AG10803 (cell line): ENCODE measurements at regions not wholly inside any gene's neighbourhood (a gene's known extent, or its start where the extent isn't known, plus 50 kb on each side); places are given as distances from the start of the nearest gene placed in this dataset.

ENCODE experiments used
- DNase-seq: peaks from one replicate; pipeline ENCODE4 v3.0.0; 2010; ENCODE audit warnings: low read depth
- H3K4me3 ChIP-seq: 2 replicates; pipeline ENCODE4 v1.5.1; 2011; ENCODE audit warnings: mild to moderate bottlenecking, low read length, control low read depth
- TF ChIP-seq, protein P1 (sequence below): conservative IDR thresholded peaks from 2 replicates; pipeline ENCODE4 v1.5.1; 2011; ENCODE audit warnings: mild to moderate bottlenecking, low read length, control low read depth, inconsistent platforms

DNA sequence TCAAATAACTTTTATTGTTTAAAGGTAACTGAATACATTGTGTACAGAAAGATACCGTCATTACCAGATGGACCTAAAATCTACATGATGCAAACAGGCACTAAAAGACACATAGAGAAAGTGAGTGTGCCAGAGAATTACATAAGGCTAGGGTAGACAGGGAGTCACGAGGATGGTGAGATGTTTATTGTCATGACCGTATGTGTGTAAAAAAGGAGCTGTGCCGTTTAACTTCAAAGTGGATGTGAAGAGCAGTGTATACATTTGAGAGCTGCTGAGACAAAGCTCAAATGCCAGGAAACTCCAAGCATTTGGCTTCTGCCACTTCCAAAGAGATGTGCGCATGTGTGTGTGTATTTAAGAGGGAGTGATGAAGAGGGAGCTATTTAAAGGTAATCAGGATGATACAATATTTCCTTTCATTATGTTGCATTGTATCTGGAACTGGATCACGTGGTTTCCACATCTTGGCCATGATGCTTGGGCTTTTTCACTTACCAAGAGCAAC lies 51.4 kb upstream of the IGF1R start:
- no peak for DNase-seq
- TF ChIP-seq, protein P1, sequence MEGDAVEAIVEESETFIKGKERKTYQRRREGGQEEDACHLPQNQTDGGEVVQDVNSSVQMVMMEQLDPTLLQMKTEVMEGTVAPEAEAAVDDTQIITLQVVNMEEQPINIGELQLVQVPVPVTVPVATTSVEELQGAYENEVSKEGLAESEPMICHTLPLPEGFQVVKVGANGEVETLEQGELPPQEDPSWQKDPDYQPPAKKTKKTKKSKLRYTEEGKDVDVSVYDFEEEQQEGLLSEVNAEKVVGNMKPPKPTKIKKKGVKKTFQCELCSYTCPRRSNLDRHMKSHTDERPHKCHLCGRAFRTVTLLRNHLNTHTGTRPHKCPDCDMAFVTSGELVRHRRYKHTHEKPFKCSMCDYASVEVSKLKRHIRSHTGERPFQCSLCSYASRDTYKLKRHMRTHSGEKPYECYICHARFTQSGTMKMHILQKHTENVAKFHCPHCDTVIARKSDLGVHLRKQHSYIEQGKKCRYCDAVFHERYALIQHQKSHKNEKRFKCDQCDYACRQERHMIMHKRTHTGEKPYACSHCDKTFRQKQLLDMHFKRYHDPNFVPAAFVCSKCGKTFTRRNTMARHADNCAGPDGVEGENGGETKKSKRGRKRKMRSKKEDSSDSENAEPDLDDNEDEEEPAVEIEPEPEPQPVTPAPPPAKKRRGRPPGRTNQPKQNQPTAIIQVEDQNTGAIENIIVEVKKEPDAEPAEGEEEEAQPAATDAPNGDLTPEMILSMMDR = no peak
- no peak overlapping the region for H3K4me3 ChIP-seq

DNA sequence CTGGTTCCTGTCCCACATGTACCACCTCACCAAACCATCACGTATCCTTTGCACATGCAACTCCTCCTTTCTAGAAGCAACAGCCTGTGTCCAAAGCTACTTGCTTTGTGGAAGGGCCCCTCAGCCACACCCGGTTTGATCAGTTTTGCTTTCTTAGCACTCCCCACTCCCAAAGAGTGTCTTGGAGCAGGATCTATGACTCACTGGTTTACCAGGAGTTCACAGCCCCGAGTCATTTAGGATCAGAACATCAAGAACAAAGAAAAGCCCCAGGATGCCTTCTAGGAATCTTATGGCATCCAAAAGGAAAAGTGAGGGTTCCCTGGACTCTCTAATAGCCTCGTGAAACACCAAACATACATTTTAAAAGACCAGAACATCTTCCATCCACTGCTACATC lies 50.7 kb upstream of the IGF1R start:
- no peak for DNase-seq
- TF ChIP-seq, protein P1 = no peak
- no peak overlapping the region for H3K4me3 ChIP-seq
